D721Med (cell line): ENCODE measurements at regions not wholly inside any gene's neighbourhood (a gene's known extent, or its start where the extent isn't known, plus 50 kb on each side); places are given as distances from the start of the nearest gene placed in this dataset.
"Not testable (repeated sequence)": the region's sequence is repeated elsewhere in the genome, so short reads cannot be mapped to it uniquely, and the experiment has no call there.

ENCODE experiments used
- DNase-seq: peaks from one replicate; pipeline ENCODE4 v3.0.0; 2011; ENCODE audit warnings: low spot score; ENCODE audit not compliant: insufficient read length
- FAIRE-seq: peaks from 2 replicates; lab custom pipeline; 2011; peaks lifted over from hg19 to GRCh38; lab: Jason Lieb, UNC
- TF ChIP-seq, protein P1 (sequence below): IDR thresholded peaks from 2 replicates; pipeline ENCODE4 v1.5.1; 2012; ENCODE audit warnings: mild to moderate bottlenecking, control low read depth; ENCODE audit not compliant: insufficient read depth; ENCODE audit errors: missing control alignments

DNA sequence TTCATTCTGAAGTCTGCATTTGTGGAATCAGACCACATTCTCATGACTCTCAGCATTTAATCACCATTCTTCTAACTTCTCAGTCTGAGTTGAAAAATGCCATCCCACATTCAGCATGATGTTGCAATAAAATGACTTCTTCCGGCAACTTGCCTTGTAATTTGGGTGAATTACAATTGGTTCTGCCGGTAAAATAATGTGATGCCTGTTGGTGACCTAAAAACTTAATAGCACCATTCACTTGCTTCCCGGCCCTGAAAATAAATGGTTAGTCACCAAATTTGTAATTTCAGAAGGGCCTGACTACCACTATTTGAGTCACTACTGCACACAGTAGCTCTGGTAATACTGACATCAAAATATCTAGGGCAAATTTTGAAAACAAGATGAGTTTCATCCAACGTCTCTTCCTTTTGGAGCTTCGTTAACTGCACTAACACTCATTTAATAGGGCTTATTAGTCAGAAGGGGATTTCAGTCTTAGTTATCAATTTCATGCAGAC lies 637.1 kb upstream of the CHAC2 start:
- TF ChIP-seq, protein P1, sequence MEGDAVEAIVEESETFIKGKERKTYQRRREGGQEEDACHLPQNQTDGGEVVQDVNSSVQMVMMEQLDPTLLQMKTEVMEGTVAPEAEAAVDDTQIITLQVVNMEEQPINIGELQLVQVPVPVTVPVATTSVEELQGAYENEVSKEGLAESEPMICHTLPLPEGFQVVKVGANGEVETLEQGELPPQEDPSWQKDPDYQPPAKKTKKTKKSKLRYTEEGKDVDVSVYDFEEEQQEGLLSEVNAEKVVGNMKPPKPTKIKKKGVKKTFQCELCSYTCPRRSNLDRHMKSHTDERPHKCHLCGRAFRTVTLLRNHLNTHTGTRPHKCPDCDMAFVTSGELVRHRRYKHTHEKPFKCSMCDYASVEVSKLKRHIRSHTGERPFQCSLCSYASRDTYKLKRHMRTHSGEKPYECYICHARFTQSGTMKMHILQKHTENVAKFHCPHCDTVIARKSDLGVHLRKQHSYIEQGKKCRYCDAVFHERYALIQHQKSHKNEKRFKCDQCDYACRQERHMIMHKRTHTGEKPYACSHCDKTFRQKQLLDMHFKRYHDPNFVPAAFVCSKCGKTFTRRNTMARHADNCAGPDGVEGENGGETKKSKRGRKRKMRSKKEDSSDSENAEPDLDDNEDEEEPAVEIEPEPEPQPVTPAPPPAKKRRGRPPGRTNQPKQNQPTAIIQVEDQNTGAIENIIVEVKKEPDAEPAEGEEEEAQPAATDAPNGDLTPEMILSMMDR: no peak
- no peak for FAIRE-seq
- DNase-seq: no peak

DNA sequence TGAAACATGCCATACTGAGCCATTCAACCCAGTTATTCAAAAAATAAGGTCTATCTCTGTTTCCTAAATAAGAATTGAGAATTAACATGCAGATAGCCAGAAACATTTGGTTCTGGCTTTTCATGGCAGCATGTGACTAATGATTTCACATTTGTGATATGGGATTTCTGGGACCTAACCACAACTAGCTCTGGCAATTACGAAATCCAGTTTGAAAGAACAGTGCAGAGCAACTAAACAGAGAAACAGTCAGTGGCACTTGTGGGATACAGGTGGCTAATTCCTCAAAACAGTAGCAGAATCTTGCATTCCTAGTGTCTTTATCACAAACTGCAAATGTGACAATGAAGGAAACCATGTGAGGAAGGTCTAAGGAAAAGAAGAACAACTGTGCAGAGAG lies 637.8 kb upstream of the CHAC2 start:
- TF ChIP-seq, protein P1: no peak
- DNase-seq (no peak), FAIRE-seq (no peak)

DNA sequence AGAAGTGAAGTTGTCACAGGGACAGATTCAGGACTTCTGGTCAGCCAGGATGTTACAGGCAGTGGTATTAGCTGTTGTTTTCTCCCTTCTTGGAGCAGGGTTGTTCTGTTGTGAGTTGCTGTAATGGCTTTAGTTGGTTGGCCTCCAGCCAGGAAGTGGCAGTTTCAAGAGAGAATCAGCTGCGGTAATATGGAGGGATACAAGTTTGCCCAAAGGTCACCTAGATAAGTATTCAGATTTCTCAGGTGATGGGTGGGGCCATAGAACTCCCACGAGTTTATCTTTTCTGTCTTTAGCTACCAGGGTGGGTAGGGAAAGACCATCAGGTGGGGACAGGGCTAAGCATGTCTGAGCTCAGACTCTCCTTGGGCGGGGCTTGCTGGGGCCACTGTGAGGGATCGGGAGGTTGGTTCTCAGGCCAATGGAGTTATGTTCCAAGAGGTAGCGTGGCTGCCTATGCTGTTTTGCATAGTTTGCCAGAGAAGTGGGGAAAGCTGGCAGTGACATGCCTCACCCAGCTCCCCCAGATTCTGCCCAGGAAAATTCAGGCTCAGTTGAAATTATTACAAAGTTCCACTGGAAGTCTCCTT lies 640.4 kb upstream of the CHAC2 start:
- DNase-seq: no peak
- FAIRE-seq: no peak
- TF ChIP-seq, protein P1: no peak

GRCh38 chr2:53114991-53115390 lies 652.6 kb upstream of the CHAC2 start:
- no peak for DNase-seq
- TF ChIP-seq, protein P1: no peak
- FAIRE-seq: no peak

GRCh38 chr2:53114582-53114981 lies 653.0 kb upstream of the CHAC2 start:
- TF ChIP-seq, protein P1: no peak
- FAIRE-seq: no peak
- DNase-seq: no peak

GRCh38 chr2:53112408-53112807 lies 655.2 kb upstream of the CHAC2 start:
- not testable (repeated sequence) for FAIRE-seq, DNase-seq

GRCh38 chr2:53111406-53111805 lies 656.2 kb upstream of the CHAC2 start:
- TF ChIP-seq, protein P1: no peak
- FAIRE-seq (no peak), DNase-seq (no peak)
